ENCODE measurements at regions not wholly inside any gene's neighbourhood (a gene's known extent, or its start where the extent isn't known, plus 50 kb on each side); places are given as distances from the start of the nearest gene placed in this dataset.

DNA sequence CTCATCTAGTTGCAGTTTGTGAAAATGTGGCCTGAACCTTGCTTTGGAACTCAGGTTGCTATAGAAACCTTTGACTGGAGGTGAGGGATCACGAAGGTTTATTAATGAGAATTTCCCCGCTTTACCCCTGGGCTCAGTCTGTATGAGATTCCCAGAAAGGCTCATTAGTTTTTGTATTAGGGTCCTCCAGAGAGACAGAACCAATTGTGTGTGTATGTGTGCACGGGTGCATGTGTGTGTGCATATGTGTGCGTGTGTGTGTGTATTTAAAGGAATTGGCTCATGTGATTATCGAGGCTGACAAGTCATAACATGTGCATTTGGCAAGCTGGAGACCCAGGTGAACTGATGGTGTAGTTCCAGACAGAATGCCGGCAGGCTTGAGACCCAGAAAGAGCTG is 113.8 kb upstream of the DLX2 start:
- TF ChIP-seq ZNF274 (IDR thresholded peaks at IDR 0.05; ENCODE audit: low read depth, low read length): no peak
- TF ChIP-seq YY1 (IDR thresholded peaks at IDR 0.05; ENCODE audit: insufficient read depth, insufficient read length): no peak

Data from NT2/D1 (cell line).